ENCODE measurements at regions not wholly inside any gene's neighbourhood (a gene's known extent, or its start where the extent isn't known, plus 50 kb on each side); places are given as distances from the start of the nearest gene placed in this dataset.
"Not testable (repeated sequence)": the region's sequence is repeated elsewhere in the genome, so short reads cannot be mapped to it uniquely, and the experiment has no call there.

GRCh38 chr17:27209316-27209715 lies 84.6 kb upstream of the WSB1 start:
- Histone ChIP-seq H4K20me1 (ENCODE audit: control insufficient read depth, extremely low read depth, insufficient read depth, low read length) (no peaks in the 10 kb centered on the region), H3K4me3 (replicated peaks in 1 of 4; ENCODE audit: control extremely low read depth in 1 of 4, insufficient read depth in 1 of 4, low read depth in 3 of 4, low read length in 4 of 4) (no peak overlapping the region), H3K79me2 (ENCODE audit: control insufficient read depth, insufficient read depth, low read length) (no peaks in the 10 kb centered on the region), H3K9me3 (ENCODE audit: control insufficient read depth, insufficient read depth, low read depth, low read length) (no peaks in the 10 kb centered on the region), H3K4me1 (ENCODE audit: control insufficient read depth, extremely low read depth, insufficient read depth, low read length) (peaks cover 6% of the 10 kb centered on the region), H3K36me3 (ENCODE audit: control insufficient read depth, insufficient read depth, low read length) (no peaks in the 10 kb centered on the region), H3K9ac (ENCODE audit: insufficient read depth, low read length) (no peak overlapping the region), H3K27me3 (ENCODE audit: control insufficient read depth, insufficient read depth, low read length) (no peaks in the 10 kb centered on the region), H2AFZ (ENCODE audit: low read length) (no peak overlapping the region), H3K4me2 (ENCODE audit: extremely low read depth, insufficient read depth, low read length) (no peak overlapping the region), H3K27ac (ENCODE audit: insufficient read depth, low read length) (no peak overlapping the region)
- TF ChIP-seq, protein P1, sequence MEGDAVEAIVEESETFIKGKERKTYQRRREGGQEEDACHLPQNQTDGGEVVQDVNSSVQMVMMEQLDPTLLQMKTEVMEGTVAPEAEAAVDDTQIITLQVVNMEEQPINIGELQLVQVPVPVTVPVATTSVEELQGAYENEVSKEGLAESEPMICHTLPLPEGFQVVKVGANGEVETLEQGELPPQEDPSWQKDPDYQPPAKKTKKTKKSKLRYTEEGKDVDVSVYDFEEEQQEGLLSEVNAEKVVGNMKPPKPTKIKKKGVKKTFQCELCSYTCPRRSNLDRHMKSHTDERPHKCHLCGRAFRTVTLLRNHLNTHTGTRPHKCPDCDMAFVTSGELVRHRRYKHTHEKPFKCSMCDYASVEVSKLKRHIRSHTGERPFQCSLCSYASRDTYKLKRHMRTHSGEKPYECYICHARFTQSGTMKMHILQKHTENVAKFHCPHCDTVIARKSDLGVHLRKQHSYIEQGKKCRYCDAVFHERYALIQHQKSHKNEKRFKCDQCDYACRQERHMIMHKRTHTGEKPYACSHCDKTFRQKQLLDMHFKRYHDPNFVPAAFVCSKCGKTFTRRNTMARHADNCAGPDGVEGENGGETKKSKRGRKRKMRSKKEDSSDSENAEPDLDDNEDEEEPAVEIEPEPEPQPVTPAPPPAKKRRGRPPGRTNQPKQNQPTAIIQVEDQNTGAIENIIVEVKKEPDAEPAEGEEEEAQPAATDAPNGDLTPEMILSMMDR (conservative IDR thresholded peaks at IDR 0.05 in 1 of 2, IDR thresholded peaks at IDR 0.05 in 1 of 2; ENCODE audit: low read depth in 1 of 2, low read length in 2 of 2) = no peak
- no peak for TF ChIP-seq EZH2 (IDR thresholded peaks at IDR 0.05; ENCODE audit: low read length, missing control alignments)
- DNase-seq (ENCODE audit: low read depth in 2 of 2) = no peak

DNA sequence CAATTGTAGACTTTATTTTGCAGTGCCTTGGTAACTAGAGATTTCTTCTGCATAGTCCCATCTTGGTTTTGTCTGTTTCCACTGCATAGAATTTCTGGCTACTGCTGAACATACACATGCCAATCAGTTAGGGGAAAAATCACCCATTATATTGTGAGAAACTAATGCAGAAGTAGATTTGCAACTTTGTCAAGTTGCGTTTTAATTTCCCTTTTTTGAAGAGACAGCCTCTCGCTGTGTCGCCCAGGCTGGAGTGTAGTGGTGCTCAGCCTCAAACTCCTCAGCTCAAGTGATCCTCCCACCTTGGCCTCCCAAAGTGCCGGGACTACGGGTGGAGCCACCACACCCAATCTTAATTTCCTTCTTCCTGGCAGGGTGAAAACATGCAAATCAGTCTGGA lies 83.1 kb upstream of the WSB1 start:
- not testable (repeated sequence) for H3K79me2 ChIP-seq (ENCODE audit: control insufficient read depth, insufficient read depth, low read length); H3K9me3 ChIP-seq (ENCODE audit: control insufficient read depth, insufficient read depth, low read depth, low read length); H4K20me1 ChIP-seq (ENCODE audit: control insufficient read depth, extremely low read depth, insufficient read depth, low read length); H3K4me2 ChIP-seq (ENCODE audit: extremely low read depth, insufficient read depth, low read length); H3K27me3 ChIP-seq (ENCODE audit: control insufficient read depth, insufficient read depth, low read length); H3K4me1 ChIP-seq (ENCODE audit: control insufficient read depth, extremely low read depth, insufficient read depth, low read length); H2AFZ ChIP-seq (ENCODE audit: low read length); H3K27ac ChIP-seq (ENCODE audit: insufficient read depth, low read length); H3K9ac ChIP-seq (ENCODE audit: insufficient read depth, low read length); DNase-seq (ENCODE audit: low read depth in 2 of 2); H3K4me3 ChIP-seq (replicated peaks in 1 of 4; ENCODE audit: control extremely low read depth in 1 of 4, insufficient read depth in 1 of 4, low read depth in 3 of 4, low read length in 4 of 4); H3K36me3 ChIP-seq (ENCODE audit: control insufficient read depth, insufficient read depth, low read length)

- no peak overlapping the region for H3K9ac ChIP-seq (ENCODE audit: insufficient read depth, low read length)
- no peak overlapping the region for H2AFZ ChIP-seq (ENCODE audit: low read length)
- H3K9me3 ChIP-seq (ENCODE audit: control insufficient read depth, insufficient read depth, low read depth, low read length) = no peaks in the 10 kb centered on the region
- no peaks in the 10 kb centered on the region for H3K4me1 ChIP-seq (ENCODE audit: control insufficient read depth, extremely low read depth, insufficient read depth, low read length)
- no peak overlapping the region for H3K4me2 ChIP-seq (ENCODE audit: extremely low read depth, insufficient read depth, low read length)
- TF ChIP-seq, protein P1 (conservative IDR thresholded peaks at IDR 0.05 in 1 of 2, IDR thresholded peaks at IDR 0.05 in 1 of 2; ENCODE audit: low read depth in 1 of 2, low read length in 2 of 2) = no peak
- TF ChIP-seq EZH2 (IDR thresholded peaks at IDR 0.05; ENCODE audit: low read length, missing control alignments) = no peak
- no peaks in the 10 kb centered on the region for H3K27me3 ChIP-seq (ENCODE audit: control insufficient read depth, insufficient read depth, low read length)
- no peaks in the 10 kb centered on the region for H4K20me1 ChIP-seq (ENCODE audit: control insufficient read depth, extremely low read depth, insufficient read depth, low read length)
- H3K36me3 ChIP-seq (ENCODE audit: control insufficient read depth, insufficient read depth, low read length) = no peaks in the 10 kb centered on the region
- H3K4me3 ChIP-seq (replicated peaks in 1 of 4; ENCODE audit: control extremely low read depth in 1 of 4, insufficient read depth in 1 of 4, low read depth in 3 of 4, low read length in 4 of 4) = no peak overlapping the region
- H3K79me2 ChIP-seq (ENCODE audit: control insufficient read depth, insufficient read depth, low read length) = no peaks in the 10 kb centered on the region
- H3K27ac ChIP-seq (ENCODE audit: insufficient read depth, low read length) = no peak overlapping the region
- no peak for DNase-seq (ENCODE audit: low read depth in 2 of 2)
Measured at GRCh38 chr17:27216836-27217235, 77.1 kb upstream of the WSB1 start.

DNA sequence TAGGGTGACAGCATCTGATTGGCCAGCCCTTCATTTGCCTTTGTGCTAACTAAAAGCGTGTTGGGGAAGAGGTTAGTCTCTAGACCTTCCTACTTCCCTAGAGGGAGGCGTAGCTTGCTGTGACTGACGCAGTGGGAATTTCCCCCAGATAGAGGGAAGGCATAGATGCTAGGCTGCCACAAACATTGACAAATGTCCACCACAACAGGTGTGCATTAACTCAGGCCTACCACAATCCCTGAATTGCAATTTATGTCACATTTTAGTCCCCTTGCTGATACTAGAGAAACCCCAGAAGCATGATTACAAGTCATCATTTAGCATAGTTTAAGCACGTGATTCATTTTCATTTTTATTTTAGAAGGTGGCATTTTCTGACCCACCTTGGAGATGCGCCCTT lies 76.3 kb upstream of the WSB1 start:
- no peak overlapping the region for H2AFZ ChIP-seq (ENCODE audit: low read length)
- no peak overlapping the region for H3K4me2 ChIP-seq (ENCODE audit: extremely low read depth, insufficient read depth, low read length)
- H3K4me3 ChIP-seq (replicated peaks in 1 of 4; ENCODE audit: control extremely low read depth in 1 of 4, insufficient read depth in 1 of 4, low read depth in 3 of 4, low read length in 4 of 4) = no peak overlapping the region
- no peak overlapping the region for H3K27ac ChIP-seq (ENCODE audit: insufficient read depth, low read length)
- no peaks in the 10 kb centered on the region for H3K4me1 ChIP-seq (ENCODE audit: control insufficient read depth, extremely low read depth, insufficient read depth, low read length)
- H3K79me2 ChIP-seq (ENCODE audit: control insufficient read depth, insufficient read depth, low read length) = no peaks in the 10 kb centered on the region
- no peaks in the 10 kb centered on the region for H4K20me1 ChIP-seq (ENCODE audit: control insufficient read depth, extremely low read depth, insufficient read depth, low read length)
- no peak for DNase-seq (ENCODE audit: low read depth in 2 of 2)
- no peak overlapping the region for H3K9ac ChIP-seq (ENCODE audit: insufficient read depth, low read length)
- H3K36me3 ChIP-seq (ENCODE audit: control insufficient read depth, insufficient read depth, low read length) = no peaks in the 10 kb centered on the region
- no peaks in the 10 kb centered on the region for H3K27me3 ChIP-seq (ENCODE audit: control insufficient read depth, insufficient read depth, low read length)
- TF ChIP-seq, protein P1 (conservative IDR thresholded peaks at IDR 0.05 in 1 of 2, IDR thresholded peaks at IDR 0.05 in 1 of 2; ENCODE audit: low read depth in 1 of 2, low read length in 2 of 2) = no peak
- no peak for TF ChIP-seq EZH2 (IDR thresholded peaks at IDR 0.05; ENCODE audit: low read length, missing control alignments)
- no peaks in the 10 kb centered on the region for H3K9me3 ChIP-seq (ENCODE audit: control insufficient read depth, insufficient read depth, low read depth, low read length)

Data from fibroblast of lung (primary cell).